ENCODE measurements at regions not wholly inside any gene's neighbourhood (a gene's known extent, or its start where the extent isn't known, plus 50 kb on each side); places are given as distances from the start of the nearest gene placed in this dataset.

DNA sequence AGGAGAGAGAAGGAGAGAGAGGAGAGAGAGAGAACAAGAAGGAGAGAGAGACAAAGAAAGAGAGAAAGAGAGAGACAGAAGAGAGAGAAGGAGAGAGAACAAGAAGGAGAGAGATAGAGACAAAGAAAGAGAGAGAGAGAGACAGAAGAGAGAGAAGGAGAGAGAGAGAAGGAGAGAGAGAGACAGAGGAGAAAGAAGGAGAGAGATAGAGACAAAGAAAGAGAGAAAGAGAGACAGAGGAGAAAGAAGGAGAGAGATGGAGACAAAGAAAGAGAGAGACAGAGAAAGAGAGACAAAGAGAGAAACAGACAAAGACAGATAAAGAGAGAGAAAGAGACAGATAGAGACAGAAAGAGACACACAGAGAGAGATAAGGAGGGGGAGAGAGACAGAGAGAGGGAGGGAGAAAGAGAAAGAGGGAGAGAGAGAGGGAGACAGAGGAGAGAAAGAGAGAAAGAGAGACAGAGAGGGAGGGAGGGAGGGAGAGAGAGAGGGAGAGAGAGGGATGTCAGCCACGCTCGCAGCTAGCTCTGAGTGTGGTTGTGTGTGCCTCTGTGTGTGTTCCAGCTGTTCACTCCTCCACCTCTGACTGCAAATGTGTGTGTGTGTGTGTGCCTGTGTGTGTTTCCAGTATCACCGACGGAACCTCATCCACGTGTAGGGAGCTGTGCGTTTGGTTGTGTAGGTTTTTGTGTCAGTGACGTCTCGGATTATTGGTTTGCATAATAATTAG lies 105.8 kb downstream of the CRLF2 start:
- TF ChIP-seq POLR2AphosphoS5 (IDR thresholded peaks at IDR 0.05): no peak
- TF ChIP-seq, protein P1, sequence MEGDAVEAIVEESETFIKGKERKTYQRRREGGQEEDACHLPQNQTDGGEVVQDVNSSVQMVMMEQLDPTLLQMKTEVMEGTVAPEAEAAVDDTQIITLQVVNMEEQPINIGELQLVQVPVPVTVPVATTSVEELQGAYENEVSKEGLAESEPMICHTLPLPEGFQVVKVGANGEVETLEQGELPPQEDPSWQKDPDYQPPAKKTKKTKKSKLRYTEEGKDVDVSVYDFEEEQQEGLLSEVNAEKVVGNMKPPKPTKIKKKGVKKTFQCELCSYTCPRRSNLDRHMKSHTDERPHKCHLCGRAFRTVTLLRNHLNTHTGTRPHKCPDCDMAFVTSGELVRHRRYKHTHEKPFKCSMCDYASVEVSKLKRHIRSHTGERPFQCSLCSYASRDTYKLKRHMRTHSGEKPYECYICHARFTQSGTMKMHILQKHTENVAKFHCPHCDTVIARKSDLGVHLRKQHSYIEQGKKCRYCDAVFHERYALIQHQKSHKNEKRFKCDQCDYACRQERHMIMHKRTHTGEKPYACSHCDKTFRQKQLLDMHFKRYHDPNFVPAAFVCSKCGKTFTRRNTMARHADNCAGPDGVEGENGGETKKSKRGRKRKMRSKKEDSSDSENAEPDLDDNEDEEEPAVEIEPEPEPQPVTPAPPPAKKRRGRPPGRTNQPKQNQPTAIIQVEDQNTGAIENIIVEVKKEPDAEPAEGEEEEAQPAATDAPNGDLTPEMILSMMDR (IDR thresholded peaks at IDR 0.05): no peak
- TF ChIP-seq EP300 (IDR thresholded peaks at IDR 0.05): no peak

All from gastroesophageal sphincter (tissue), 3 donors.